Left ventricle myocardium superior (tissue), 1 donor: ENCODE measurements at regions not wholly inside any gene's neighbourhood (a gene's known extent, or its start where the extent isn't known, plus 50 kb on each side); places are given as distances from the start of the nearest gene placed in this dataset.

ENCODE experiments used
- ATAC-seq: fragments of 200-7000 bp; cut with Tn5 transposase; one replicate; pipeline ENCODE4 v1.9.1; 2020; ENCODE audit warnings: mild to moderate bottlenecking, moderate library complexity
- DNase-seq: peaks from one replicate; pipeline ENCODE4 v3.0.0-alpha.2; 2020
- intact Hi-C: fragments of 100-400 bp; cut with micrococcal nuclease; formaldehyde crosslinking; loops from one replicate; pipeline ENCODE4 v1.11.0; 2022
- donor health status: DM: no; HTN: yes; CAD: no; lungs with severe emphysema.

DNA sequence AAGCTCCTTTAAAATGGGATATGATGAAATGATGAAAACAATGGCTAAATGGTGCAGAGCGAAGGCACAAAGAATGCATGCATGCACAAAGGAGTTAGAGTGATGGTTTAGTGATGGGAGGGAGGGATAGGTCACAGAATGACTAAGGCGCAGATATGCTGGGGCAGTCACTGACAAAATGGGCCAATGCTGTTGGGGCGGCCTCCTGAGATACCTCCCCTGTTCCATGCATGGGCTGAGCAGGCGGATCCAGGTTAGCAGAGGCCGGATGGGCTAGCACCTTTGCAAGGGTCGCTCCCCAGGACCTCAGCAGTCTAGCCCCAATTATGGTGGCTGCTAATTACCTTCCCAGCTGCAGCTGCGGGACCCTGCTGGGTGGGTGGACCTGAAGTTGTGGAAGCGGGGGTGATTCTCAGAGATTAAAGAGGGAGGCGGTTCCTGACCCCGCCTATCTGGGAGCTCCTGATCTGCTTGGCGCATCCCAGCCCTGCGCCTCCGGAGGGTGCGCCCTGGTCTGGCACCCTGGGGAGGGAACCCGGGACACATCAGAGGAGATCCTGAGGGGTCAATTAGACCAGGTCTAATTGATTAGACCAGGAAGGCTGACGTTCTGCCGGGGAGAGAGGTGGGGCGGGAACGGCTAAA lies 175.0 kb downstream of the CYP26A1 start:
- ATAC-seq, result no peak
- intact Hi-C loops, result no loop called here
- DNase-seq, result no peak

DNA sequence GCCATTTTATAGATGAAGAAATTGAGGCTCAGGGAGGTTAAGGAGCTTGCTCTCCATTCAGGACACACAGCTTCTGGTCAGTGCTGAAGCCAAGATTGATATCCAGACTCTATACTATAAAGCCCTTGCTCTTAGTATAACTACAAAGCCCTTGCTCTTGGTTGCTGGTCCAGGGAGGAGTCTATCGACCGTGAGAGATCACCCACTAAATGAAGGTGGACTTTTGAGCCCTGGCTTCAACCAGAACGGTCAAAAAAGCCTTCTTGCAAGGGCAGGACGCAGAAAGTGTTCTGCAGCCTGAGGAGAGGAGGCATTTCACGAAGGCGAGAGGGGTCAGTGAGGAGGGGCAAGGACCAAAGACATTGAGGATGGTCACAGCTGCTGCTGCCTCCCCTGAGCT lies 176.3 kb downstream of the CYP26A1 start:
- ATAC-seq, result no peak
- DNase-seq, result no peak
- intact Hi-C loops, result no loop called here

DNA sequence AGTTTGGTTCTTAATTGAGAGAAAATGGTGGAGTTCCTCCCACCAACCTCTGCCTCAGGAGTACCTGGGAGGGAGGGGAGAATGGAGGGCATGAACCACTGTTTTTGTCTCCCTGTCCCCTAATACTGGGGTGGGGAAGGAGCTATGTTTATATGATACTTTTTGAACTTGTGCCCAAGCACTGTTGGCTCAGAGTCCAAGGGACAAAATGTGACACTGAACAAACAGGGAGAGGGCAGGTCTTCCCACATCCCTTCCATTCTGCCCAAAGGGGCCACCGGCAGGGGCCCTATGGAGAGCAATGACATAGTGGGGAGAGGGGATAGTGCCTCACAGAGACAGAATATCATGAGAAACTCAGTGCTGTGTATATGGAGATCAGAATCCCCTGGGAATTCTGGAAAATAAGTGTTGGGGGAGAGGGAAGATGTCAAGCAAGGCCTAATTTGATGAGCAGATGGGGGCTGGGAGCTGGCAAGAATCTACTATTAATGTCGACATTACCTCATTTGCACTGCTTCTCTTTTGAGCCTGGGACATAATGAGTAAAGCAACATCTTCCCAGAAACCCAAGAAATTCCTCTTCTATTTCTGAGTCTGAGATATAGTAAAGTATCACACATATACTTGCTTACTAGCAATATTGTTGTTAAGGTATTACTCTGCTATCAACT lies 180.6 kb downstream of the CYP26A1 start:
- DNase-seq (no peak), ATAC-seq (no peak)
- intact Hi-C loops, result no loop called here

DNA sequence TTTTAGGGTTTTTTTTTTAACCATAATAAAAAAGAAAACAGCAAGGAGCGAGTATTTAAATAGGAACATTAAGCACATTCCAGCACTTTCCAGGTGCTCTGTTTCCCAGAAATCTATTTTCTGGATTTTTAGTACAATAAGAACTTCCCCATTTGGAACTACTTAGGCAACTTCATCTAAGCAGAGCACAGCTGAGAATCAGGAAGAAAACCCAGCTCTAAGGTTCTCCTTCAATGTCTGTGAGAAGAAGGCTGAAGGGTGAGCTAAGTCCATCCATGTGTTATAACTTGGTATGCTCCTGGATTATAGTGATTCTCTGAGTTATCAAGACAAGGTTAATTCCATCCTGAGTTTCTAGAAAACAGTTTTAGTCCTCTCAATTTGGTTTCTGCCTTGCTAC lies 181.9 kb downstream of the CYP26A1 start:
- intact Hi-C loops, result no loop called here
- no peak for DNase-seq
- ATAC-seq, result no peak
